GM19463 (cell line): ENCODE measurements at regions not wholly inside any gene's neighbourhood (a gene's known extent, or its start where the extent isn't known, plus 50 kb on each side); places are given as distances from the start of the nearest gene placed in this dataset.
A peak's percentile ranks its signal among the peaks of the same experiment; 100 is the strongest.

ENCODE experiments used
- ATAC-seq: cut with Tn5 transposase; IDR thresholded peaks from one replicate; pipeline ENCODE4 v1.9.1; 2021; ENCODE audit warnings: mild to moderate bottlenecking, moderate library complexity; ENCODE audit not compliant: unreplicated experiment

GRCh38 chr2:211061612-211062296 is 505.4 kb downstream of the CPS1 start:
- ATAC-seq: no peak

DNA sequence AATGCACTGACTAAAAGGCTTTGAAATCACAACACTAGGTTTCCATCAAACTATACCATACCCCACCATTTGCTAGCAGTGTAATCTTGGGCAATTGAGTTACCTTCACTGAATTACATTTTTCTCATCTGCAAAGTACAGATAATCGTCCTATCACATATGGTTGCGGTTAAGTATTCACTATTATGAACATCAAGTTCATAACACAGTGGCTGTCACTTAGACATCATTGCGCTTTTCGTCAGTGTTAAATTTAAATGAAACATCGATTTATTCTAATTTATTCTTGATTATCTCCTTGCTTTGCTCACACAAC is 505.9 kb downstream of the CPS1 start:
- ATAC-seq: no peak

GRCh38 chr2:211067029-211067428 is 510.6 kb downstream of the CPS1 start:
- peak; percentile 35 for ATAC-seq

- no peak for ATAC-seq
These were observed 511.8 kb downstream of the CPS1 start for GRCh38 chr2:211068108-211068780.

DNA sequence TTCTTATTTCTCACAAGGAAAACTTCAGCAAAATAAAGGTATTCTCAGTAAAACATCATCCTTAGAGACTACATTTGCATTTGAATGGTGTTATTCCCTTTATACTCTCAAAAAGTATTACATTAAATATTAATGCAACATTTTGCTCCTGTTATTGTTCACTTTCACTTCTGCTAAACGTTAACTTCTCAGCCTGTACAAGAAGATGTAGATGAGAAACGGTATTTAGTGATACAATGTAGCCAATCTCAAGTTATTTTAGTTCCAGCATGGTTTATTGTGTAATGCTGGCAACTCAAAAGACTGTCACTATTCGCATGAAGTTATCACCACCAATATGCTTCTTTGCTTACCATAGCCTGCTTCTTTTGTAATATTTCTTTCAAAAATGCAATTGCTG is 514.1 kb downstream of the CPS1 start:
- no peak for ATAC-seq

- no peak for ATAC-seq
These were observed 520.9 kb downstream of the CPS1 start for GRCh38 chr2:211077216-211077767.

DNA sequence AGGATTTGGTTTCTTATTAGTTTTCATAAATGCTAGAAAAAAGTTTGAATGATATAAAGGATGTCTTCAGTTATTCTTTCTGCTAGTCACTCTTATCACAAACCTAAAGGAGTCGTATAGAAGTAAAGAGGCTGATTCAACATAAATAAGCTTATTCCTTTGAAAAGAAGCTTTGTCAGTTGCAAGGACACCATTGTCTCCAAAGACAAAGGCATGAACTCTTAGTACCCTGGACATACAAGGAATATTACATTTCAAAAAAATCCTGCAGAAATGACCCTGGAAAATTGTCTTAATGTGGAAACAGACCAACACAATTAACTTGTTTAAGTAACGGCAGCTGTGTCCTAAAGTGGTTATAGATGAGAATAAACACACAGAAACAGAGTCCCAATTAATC is 528.0 kb downstream of the CPS1 start:
- no peak for ATAC-seq

DNA sequence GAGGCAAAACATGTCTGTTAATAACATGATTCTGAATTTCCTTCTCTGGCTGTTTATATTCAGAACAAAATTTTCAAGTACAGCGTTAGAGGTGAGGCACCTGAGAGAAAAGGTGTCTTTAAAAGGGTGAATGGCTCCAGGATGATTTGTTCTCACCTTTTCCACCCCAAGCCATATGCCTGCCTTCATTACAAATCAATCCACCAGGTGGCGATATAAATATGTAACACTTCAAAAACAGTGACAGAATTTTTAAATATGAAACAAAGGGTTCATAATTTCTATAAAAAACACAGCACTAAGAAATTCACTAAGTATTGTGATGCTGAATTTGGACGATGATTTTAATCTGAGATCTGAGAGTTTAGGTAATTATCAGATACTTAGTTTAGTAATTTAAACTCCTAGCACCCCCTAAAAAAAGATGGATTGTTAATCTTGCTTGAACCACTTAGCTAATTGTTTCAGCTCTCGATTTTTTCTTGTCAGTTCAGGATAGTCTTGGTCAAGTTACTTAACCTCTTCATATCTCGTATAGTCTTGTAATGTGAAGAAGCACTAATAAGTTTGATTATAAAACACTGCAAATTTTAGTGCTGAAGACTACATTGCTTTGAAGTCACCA is 528.8 kb downstream of the CPS1 start:
- ATAC-seq: no peak

GRCh38 chr2:211086049-211086448 is 529.6 kb downstream of the CPS1 start:
- no peak for ATAC-seq

DNA sequence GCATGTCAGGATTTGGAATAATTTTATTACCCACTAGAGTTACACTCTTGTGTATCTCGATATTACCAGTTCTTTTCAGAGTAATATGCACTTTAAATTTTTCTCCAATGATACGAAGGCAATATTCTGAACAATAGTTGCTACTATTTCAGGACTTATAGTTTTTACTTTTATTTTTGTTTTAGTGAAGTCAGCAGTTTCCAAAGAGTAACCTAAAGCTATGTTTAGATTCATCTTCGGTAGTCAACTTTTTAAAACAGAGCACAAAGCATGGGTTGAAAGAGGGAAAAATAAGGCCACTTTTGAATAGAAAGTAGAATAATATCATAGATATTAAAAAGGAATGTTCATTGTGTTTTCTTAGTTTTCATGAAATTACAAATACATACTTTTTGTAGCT is 532.7 kb downstream of the CPS1 start:
- no peak for ATAC-seq

DNA sequence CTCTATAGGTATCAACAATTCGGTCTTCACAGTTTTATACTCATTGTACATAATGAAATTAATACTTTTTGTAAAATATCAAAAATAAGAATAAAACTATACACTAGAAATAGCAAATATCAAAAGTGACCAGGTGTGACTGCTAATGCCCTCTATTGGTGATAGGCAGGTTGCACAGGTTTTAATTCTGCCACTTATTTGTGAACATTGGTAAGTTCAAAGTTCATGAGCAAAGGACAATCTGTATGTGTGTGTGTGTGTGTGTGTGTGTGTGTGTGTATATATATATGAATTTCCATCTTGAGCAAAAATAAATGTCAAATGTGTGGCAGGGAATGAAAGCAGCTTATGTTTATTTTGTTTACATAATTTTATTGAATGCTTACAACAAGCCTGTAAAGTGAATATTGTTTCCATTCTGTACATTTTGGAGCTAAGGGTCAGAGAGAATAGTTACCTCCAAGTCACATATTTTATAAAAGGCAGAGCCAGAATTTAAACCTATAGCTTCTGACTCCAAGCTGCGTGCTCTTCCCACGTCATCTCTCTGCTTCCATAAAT is 537.4 kb downstream of the CPS1 start:
- ATAC-seq: peak; percentile 59

- no peak for ATAC-seq
These were observed 547.6 kb downstream of the CPS1 start for GRCh38 chr2:211103989-211104388.

DNA sequence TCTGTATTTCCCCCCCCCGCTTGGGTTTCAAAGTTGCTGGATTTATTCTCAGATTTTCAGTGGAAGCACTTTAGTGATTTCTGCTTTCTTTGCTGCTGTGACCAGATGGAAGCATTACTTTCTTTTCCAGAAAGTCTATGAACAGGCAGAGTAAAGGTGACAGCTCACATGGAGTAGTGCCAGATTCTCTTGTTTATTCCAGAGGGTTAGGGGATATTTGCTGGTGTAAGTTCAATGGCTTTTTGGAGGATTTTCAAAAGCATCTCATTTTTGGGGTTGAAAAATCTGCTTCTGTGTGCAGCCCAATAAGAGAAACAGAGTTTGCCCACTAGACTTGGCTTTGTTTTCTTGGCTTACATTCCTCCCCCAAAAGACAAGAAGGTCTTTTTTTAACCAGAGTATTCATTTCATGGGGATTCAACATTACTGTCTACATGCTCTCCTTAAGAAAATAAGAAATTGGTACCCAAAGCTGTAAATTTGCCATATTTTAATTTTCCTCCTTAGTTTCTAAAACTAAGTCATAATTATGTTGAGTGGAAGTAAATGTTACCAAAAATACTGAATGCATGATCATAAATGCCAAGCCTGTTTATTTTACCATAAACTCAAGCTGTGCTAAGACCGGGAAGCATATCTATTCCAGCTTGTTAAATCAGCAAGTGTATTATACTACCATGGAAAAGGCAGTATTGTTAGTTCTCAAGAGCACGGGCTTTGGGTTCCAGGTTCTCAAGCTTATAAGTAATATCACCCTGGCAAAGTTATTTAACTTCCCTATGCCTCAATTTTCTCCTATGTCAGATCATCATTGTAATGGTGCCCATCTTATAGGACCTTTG is 557.2 kb downstream of the CPS1 start:
- ATAC-seq: no peak

GRCh38 chr2:211114826-211115455 is 558.5 kb downstream of the CPS1 start:
- ATAC-seq: no peak

- ATAC-seq: no peak
These were observed 560.6 kb downstream of the CPS1 start for GRCh38 chr2:211117026-211117425.

- no peak for ATAC-seq
These were observed 569.9 kb downstream of the CPS1 start for GRCh38 chr2:211126256-211126655.

DNA sequence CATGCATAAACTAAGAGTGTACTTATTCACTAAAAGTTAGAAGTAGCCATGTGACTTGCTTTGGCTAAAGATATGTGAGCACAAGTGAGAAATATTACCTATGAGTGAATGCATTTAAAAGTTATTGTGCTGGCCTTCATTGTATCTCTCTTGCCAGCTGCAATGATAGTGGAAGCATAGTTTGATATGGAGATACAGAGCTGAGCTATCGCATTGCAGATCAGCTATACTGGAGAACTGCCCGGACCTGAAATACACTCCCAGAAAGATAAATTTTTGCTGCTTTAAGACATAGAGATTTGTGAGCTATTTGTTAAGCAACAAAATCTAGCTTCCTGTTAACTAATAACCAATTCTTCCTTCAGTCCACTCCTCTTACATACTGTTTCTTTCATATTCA is 571.1 kb downstream of the CPS1 start:
- no peak for ATAC-seq

- no peak for ATAC-seq
These were observed 571.9 kb downstream of the CPS1 start for GRCh38 chr2:211128287-211128686.

- no peak for ATAC-seq
These were observed 573.4 kb downstream of the CPS1 start for GRCh38 chr2:211129798-211130197.

GRCh38 chr2:211132046-211132445 is 575.6 kb downstream of the CPS1 start:
- ATAC-seq: no peak
